CD4-positive, alpha-beta T cell (primary cell): ENCODE measurements at regions not wholly inside any gene's neighbourhood (a gene's known extent, or its start where the extent isn't known, plus 50 kb on each side); places are given as distances from the start of the nearest gene placed in this dataset.

ENCODE experiments used
- ATAC-seq: fragments of 200-7000 bp; cut with Tn5 transposase; one replicate; pipeline ENCODE4 v1.10.0; 2022; ENCODE audit warnings: mild to moderate bottlenecking; ENCODE audit not compliant: poor library complexity
- CTCF ChIA-PET: fragments of 350-600 bp; sonication (Branson Sonifier 250); formaldehyde crosslinking; loops from one replicate; lab custom pipeline; 2021; ENCODE audit warnings: antibody characterized with exemption, inconsistent platforms; lab: Charles Lee
- POLR2A ChIA-PET: fragments of 350-600 bp; sonication (Branson Sonifier 250); formaldehyde crosslinking; loops from one replicate; lab custom pipeline; 2021; ENCODE audit warnings: antibody characterized with exemption, inconsistent platforms; lab: Charles Lee
- DNase-seq, 14 experiments: peaks; one replicate each; pipeline ENCODE4 v3.0.0-alpha.2; 2013 to 2020; ENCODE audit warnings: mixed read lengths in 2 of 14
- H3K27ac ChIP-seq, 2 donors: one replicate each; pipeline versions ENCODE4 v1.5.1 to v1.7.0; 2013; ENCODE audit warnings: low read length in 2 of 2, low read depth in 1 of 2, mild to moderate bottlenecking in 1 of 2
- H3K27me3 ChIP-seq, 2 experiments: 1 replicate in 1 of 2; 2 replicates in 1 of 2; pipeline versions ENCODE4 v1.6.1 to v1.7.0; 2013; ENCODE audit warnings: low read length in 2 of 2, control low read depth in 1 of 2, mild to moderate bottlenecking in 1 of 2, moderate library complexity in 1 of 2; ENCODE audit not compliant: insufficient read depth in 2 of 2, control insufficient read depth in 1 of 2
- H3K36me3 ChIP-seq: one replicate; pipeline ENCODE4 v1.6.1; 2013; ENCODE audit warnings: low read length, control low read depth; ENCODE audit not compliant: insufficient read depth
- H3K4me1 ChIP-seq: one replicate; pipeline ENCODE4 v1.6.1; 2013; ENCODE audit warnings: low read length, control low read depth; ENCODE audit not compliant: insufficient read depth
- H3K4me3 ChIP-seq: one replicate; pipeline ENCODE4 v1.5.1; 2013; ENCODE audit warnings: mild to moderate bottlenecking, low read length, moderate library complexity
- H3K9me3 ChIP-seq, 2 experiments: 1 replicate in 1 of 2; 2 replicates in 1 of 2; pipeline versions ENCODE4 v1.6.1 to v1.7.0; 2013; ENCODE audit warnings: low read length in 2 of 2, mild to moderate bottlenecking in 2 of 2, control low read depth in 1 of 2, moderate library complexity in 1 of 2; ENCODE audit not compliant: control insufficient read depth in 1 of 2, insufficient read depth in 1 of 2
- H3K27ac Mint-ChIP-seq: one replicate; pipeline ENCODE4 v1.8.0; 2020; ENCODE audit warnings: mixed read lengths
- H3K27me3 Mint-ChIP-seq: one replicate; pipeline ENCODE4 v1.8.0; 2021; ENCODE audit warnings: mixed read lengths
- H3K36me3 Mint-ChIP-seq: one replicate; pipeline ENCODE4 v1.8.0; 2021; ENCODE audit warnings: low read depth, mixed read lengths
- H3K4me1 Mint-ChIP-seq: one replicate; pipeline ENCODE4 v1.8.0; 2021; ENCODE audit warnings: low read depth, mixed read lengths
- H3K4me3 Mint-ChIP-seq: one replicate; pipeline ENCODE4 v1.8.0; 2020; ENCODE audit warnings: mild to moderate bottlenecking, mixed read lengths
- H3K9me3 Mint-ChIP-seq: one replicate; pipeline ENCODE4 v1.8.0; 2020; ENCODE audit warnings: mixed read lengths
- intact Hi-C, 2 experiments: fragments of 100-400 bp; cut with DNase I in 1 of 2; cut with micrococcal nuclease in 1 of 2; formaldehyde crosslinking; loops; one replicate each; pipeline versions ENCODE4 v1.15.1 to v1.9.0; 2023 to 2025; cut with DNase I, micrococcal nuclease
- TF ChIP-seq, protein P1 (sequence below): fragments of 200-600 bp; IDR thresholded peaks from one replicate; pipeline ENCODE4 v1.8.0; 2022; ENCODE audit warnings: antibody characterized with exemption, mild to moderate bottlenecking

- Histone ChIP-seq H3K27me3 (no peaks in the 10 kb centered on the region), H3K36me3 (no peaks in the 10 kb centered on the region), H3K4me3 (no peak overlapping the region), H3K4me1 (no peaks in the 10 kb centered on the region), H3K27ac (no peak overlapping the region), H3K9me3 (peaks cover 0 to 10% of the 10 kb centered on the region in 2 experiments)
- Mint-ChIP-seq H3K9me3 (peaks cover 6% of the 10 kb centered on the region), H3K4me1 (no peaks in the 10 kb centered on the region), H3K27ac (no peak overlapping the region), H3K36me3 (no peaks in the 10 kb centered on the region), H3K4me3 (no peak overlapping the region), H3K27me3 (no peaks in the 10 kb centered on the region)
- intact Hi-C loops, result no loop called here
- TF ChIP-seq, protein P1, sequence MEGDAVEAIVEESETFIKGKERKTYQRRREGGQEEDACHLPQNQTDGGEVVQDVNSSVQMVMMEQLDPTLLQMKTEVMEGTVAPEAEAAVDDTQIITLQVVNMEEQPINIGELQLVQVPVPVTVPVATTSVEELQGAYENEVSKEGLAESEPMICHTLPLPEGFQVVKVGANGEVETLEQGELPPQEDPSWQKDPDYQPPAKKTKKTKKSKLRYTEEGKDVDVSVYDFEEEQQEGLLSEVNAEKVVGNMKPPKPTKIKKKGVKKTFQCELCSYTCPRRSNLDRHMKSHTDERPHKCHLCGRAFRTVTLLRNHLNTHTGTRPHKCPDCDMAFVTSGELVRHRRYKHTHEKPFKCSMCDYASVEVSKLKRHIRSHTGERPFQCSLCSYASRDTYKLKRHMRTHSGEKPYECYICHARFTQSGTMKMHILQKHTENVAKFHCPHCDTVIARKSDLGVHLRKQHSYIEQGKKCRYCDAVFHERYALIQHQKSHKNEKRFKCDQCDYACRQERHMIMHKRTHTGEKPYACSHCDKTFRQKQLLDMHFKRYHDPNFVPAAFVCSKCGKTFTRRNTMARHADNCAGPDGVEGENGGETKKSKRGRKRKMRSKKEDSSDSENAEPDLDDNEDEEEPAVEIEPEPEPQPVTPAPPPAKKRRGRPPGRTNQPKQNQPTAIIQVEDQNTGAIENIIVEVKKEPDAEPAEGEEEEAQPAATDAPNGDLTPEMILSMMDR, result no peak
- no peak for DNase-seq
- ChIA-PET POLR2A (no interaction called here), CTCF (no interaction called here)
- no peak for ATAC-seq
Observed at GRCh38 chr2:6167592-6168138, 475.5 kb downstream of the SOX11 start.

DNA sequence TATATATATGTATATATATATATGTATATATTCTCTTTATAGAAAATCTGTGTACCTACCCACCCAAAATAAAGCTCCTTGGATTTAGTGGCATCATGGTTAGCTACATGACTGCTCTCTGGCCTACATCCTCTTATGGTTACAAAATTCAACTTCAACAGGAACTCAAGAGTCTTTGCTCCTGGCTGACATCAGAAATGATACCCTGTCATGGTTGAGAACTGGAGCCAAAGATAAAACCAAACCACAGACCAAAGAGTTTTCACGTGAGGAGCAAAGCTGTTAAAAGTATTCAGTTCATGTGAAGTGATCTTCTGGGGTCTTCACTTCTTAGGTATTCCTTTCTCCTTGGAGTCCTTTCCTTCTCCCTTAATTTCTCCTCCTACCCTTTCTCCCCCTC is 476.3 kb downstream of the SOX11 start:
- peaks cover 0 to 10% of the 10 kb centered on the region in 2 experiments for H3K9me3 ChIP-seq
- no peaks in the 10 kb centered on the region for H3K36me3 ChIP-seq
- no peaks in the 10 kb centered on the region for H3K27me3 ChIP-seq
- ATAC-seq (no peak), DNase-seq (no peak)
- no peak overlapping the region for H3K27ac ChIP-seq
- intact Hi-C loops, result no loop called here
- H3K36me3 Mint-ChIP-seq, result no peaks in the 10 kb centered on the region
- H3K4me3 Mint-ChIP-seq, result no peak overlapping the region
- ChIA-PET POLR2A (no interaction called here), CTCF (no interaction called here)
- H3K4me3 ChIP-seq, result no peak overlapping the region
- H3K4me1 ChIP-seq, result no peaks in the 10 kb centered on the region
- H3K27ac Mint-ChIP-seq, result no peak overlapping the region
- peaks cover 6% of the 10 kb centered on the region for H3K9me3 Mint-ChIP-seq
- TF ChIP-seq, protein P1, result no peak
- no peaks in the 10 kb centered on the region for H3K27me3 Mint-ChIP-seq
- H3K4me1 Mint-ChIP-seq, result no peaks in the 10 kb centered on the region

DNA sequence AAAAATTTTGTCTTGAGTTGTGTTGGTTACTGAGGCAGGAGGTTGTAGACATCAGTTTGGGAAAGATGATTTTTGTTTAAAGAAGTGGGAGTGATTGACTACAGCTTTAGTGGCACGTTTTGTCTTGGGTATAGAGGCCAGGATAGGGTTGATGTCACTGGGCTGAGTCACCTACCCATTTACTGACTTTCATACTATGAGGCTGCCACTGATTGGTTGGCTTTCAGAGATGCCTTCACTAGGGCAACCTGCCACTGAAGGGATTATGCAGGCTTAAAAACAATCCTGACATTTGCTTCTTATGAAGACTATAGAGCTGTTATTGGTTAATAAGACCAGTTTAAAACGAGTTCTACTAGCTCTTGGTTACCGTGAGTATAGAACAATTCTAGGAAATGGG is 479.1 kb downstream of the SOX11 start:
- TF ChIP-seq, protein P1, result no peak
- Histone ChIP-seq H3K4me1 (no peaks in the 10 kb centered on the region), H3K27me3 (no peaks in the 10 kb centered on the region), H3K27ac (no peak overlapping the region), H3K36me3 (no peaks in the 10 kb centered on the region), H3K4me3 (no peak overlapping the region), H3K9me3 (peaks cover 0 to 5% of the 10 kb centered on the region in 2 experiments)
- ATAC-seq, result no peak
- no peak for DNase-seq
- Mint-ChIP-seq H3K9me3 (peaks cover 6% of the 10 kb centered on the region), H3K4me1 (no peaks in the 10 kb centered on the region), H3K27ac (no peak overlapping the region), H3K27me3 (no peaks in the 10 kb centered on the region), H3K4me3 (no peak overlapping the region), H3K36me3 (no peaks in the 10 kb centered on the region)
- intact Hi-C loops, result no loop called here
- ChIA-PET CTCF (no interaction called here), POLR2A (no interaction called here)
